T47D (cell line): ENCODE measurements at regions not wholly inside any gene's neighbourhood (a gene's known extent, or its start where the extent isn't known, plus 50 kb on each side); places are given as distances from the start of the nearest gene placed in this dataset.

Experiments used
- DNase-seq, 2 experiments: peaks; one replicate each; pipeline versions ENCODE4 v3.0.0 to v3.0.0-alpha.2; 2011 to 2012; ENCODE audit warnings: low read depth in 1 of 2, low spot score in 1 of 2
- JUND ChIP-seq: IDR thresholded peaks from 2 replicates; pipeline ENCODE4 v1.6.1; 2012; ENCODE audit warnings: low read depth
- in situ Hi-C: cut with HindIII; loops from 2 replicates; pipeline ENCODE4 v1.10.0; 2016; ENCODE audit warnings: low sequenced_read_pairs, low pct_unique_long_range_greater_than_20kb

DNA sequence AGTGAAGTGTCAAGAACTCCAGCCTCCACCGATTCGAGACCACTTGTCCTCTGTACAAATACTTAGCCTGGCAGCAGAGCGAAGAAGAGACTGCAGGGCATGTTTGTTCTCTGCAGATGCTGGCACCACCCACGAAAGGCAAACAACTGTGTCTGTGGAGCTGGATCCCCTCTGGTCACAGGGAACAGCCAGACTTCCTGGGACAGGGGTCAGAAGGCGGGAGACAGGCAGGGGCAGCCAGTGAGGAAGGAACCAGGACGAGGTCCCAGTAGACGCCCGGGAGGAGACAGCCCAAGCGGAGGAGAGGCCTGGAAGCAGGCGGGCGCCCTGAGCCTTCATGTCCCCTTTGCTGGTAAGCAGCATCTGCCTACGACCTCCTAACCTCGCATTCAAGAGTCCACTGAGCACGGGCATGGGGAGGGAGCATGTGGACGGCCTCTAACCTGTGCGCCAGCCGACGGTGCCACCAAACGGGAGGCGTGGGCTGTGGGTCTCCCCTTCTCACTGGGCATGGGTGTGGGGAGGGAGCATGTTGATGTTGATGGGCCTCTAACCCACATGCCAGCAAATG is 265.5 kb downstream of the DLL1 start:
- TF ChIP-seq JUND: no peak
- peak in 1 of 2 experiments; percentile 49 for DNase-seq
- in situ Hi-C loops: no loop called here

DNA sequence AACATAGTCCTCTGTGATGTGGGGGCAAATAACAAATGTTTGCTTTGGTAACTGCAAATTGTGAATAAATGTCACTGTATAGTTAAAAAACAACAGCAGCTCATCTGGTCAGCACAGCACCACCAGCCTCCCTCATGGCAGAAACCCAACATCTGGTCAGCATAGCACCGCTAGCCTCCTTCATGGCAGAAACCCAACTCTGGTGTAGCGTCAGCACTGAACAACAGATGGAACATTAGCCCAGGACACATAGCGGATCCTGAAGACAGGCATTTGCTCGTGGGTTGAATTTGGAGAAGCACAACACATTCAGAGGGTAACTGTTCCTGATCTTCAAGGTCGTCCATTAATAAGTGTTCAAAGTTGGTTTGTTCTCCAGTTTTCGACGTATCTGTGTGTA is 265.9 kb downstream of the DLL1 start:
- DNase-seq: peak in 1 of 2 experiments; percentile 47
- in situ Hi-C loops: no loop called here
- no peak for TF ChIP-seq JUND

DNA sequence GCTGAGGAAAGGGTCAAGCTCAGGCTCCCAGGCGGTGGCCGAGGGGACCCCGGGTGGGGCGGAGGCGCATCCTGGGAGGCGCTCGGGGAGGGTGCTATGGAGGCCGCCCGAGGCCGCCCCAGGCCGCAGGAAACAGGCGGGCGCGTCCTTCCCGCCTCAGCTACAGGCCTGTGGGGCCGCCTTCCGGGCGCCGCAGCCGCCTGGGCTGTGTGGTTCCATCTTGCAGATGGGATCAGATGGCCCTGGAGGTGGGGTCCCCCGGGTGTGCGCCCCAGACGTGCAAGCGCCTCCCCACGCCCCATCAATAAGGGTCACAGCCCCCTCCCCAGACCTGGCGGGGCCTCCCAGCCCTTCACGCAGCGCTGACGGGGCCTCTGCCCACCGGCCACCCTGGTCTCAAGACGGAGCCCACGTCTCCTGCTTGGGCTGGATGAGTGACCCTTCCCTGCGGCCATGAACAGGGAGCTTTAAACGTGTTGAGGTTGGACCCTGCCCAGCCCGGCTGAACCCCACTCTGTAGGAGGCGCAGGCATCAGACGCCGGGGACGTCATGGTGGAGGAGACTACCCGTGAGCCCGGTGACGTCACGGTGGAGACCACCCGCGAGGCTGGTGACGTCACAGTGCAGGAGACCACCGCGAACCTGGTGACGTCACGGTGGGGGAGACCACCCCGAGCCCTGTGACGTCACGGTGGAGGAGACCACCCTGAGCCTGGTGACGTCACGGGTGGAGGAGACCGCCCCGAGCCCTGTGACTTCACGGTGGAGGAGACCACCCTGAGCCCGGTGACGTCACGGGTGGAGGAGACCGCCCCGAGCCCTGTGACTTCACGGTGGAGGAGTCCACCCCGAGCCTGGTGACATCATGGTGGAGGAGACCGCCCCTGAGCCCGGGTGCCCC is 267.0 kb downstream of the DLL1 start:
- in situ Hi-C loops: no loop called here
- TF ChIP-seq JUND: no peak

DNA sequence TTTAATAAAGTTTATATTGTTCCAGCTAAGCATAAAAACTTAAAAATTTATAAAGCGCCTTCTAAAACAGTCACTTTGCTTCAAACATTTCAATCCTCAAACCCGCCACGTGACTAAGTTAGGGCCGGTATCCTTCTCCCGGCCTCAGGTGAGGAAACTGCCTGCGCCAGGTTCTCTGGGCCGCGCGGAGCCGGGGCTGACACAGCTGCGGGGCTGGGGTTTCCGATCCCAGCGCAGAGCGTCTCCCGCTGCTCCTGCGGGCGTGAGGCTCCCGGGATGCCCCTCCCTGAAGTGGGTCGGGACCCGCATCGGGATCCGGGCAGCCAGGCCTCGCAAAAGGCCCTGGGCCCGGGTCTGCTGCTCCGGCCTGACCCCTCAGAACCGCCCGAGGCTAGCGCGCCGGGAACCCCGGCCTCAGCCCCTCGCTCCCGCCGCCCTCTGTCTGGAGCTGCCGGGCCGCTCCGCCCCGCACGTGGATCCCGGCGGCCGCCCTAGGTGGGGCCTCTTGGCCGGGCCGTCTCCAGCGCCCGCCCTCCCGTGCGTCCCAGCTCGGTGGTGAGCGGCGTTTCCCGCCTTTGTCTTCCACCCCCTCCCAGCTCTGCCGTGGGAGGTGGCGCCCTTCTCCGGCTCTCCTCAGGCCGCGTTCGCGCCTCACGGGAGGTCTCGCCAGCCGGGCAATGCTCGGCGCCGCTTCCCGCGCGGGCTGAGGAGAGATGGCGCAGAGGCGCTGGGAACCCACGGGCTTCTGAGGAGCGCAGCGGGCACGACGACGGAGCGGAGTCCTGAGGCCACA is 267.9 kb downstream of the DLL1 start:
- DNase-seq: no peak
- no peak for TF ChIP-seq JUND
- in situ Hi-C loops: no loop called here

More for the DNA sequence above, 267.0 kb downstream of the DLL1 start:
- no peak for DNase-seq

DNA sequence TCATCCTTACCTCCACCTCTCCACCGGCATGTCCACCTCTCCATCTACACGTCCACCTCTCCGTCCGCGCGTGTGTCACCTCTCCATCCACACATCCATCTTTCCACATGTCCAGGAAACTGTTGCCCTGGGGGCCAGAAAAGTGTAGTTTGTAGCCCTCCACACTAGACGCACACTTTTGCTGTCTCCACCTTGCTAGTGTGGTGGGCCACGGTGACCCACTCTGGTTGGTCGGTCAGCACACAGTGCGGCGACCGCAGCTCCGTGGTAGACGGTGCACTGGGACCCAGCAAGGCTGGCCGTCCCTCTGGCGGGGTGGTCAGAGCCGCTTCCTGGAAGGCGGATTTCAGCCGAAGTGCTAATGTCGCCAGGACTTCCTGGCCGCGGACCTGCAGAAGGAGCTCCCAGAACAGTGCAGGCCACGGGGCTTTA is 268.6 kb downstream of the DLL1 start:
- in situ Hi-C loops: no loop called here
- no peak for TF ChIP-seq JUND
- no peak for DNase-seq

DNA sequence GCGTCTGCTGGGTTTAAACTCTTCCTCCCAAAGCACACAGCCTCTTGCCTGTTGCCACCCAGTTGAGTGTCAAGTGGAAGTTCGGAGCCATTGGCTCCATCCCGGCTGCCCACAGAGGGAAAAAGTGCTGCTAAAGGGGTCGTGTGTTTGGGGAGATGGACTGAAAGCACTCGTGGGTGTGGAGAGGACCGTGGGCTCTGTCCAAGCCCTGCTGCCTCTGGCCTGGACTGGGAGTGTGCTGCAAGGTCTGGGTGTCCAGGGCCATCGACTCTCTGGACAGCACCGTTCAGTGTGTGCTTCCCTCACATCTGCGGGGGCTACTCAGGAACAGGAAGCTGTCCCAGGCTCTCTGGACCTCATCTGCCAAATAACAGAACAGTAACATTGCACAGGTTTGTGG is 269.3 kb downstream of the DLL1 start:
- in situ Hi-C loops: no loop called here
- DNase-seq: no peak
- TF ChIP-seq JUND: no peak

DNA sequence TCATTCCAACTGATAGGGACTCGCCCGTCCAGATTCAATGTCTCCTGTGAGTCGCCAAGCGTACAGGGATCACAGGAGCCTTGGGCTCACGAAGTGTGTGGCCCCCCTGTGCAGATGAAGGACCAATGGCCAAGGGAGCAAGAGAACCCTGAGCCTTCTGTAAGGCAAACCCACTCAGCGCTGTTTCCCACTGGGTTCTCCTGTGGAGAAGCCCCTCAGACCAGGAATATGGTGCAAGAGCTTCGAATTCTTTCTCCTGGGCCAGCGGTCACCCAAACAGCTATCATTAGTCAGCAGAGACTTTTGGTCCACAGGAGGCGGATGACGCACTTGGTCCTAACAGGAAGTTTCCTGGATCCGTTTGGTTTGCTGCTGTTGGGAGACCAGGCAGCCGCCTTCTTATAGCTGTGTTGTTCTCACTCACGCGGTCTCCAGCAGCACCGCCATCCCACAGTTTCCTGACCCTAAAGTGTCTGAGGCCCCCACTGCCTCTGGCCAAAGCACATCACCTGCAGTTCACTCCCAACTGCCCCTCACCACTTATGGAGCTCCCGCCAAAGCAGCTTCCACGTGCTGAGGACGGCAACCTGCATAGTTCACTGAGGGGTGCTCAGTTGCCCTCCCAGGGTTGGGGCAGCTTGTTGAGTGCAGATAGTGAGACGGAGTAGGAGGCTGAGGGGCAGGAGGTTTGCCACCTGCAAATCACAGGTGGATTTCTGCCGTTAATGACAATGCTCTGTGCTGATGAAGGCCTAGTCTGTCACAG is 268.6 kb downstream of the ERMARD start:
- TF ChIP-seq JUND: no peak
- in situ Hi-C loops: no loop called here
- DNase-seq: no peak

DNA sequence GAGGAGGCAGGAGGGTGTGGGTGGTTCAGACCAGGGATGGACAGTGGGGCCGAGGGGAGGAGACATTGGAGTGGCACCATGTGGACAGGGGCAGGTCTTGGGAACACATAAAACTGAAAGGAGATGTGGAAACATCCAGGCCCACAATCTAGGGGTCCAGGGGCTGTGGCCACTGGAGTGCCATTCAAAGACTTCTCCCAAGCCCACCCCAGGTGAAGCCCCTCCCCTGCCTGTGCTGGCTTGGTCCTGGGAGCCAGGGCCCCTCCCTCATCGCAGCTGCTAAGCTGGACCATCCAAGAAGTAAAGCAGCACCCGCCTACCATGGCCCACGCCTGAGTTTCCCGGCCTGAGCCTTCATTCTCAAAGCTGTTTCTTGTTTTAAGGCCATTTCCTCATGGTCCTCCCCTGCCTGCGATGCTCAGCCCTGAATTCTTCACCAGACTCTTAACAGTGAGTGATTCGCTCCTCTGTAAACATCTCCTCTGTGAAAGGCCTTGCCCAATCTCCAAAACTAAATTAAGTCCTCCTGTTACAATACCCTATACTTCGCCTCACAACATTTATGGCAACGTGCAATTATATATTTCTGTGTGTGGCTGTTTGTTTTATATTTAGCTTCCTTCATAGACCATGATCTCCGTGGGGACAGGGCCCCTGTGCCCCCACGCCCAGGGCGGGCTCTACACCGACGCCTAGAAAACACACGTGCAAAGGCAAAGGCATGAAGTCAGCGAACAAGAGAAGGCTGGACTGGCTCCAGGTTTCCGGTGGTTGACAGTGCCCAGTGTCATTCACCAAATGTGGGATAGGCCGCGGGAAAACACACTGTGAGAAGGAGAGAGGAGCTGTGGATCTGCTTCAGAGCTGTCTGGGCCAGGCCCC is 267.8 kb downstream of the ERMARD start:
- DNase-seq: no peak
- in situ Hi-C loops: no loop called here

DNA sequence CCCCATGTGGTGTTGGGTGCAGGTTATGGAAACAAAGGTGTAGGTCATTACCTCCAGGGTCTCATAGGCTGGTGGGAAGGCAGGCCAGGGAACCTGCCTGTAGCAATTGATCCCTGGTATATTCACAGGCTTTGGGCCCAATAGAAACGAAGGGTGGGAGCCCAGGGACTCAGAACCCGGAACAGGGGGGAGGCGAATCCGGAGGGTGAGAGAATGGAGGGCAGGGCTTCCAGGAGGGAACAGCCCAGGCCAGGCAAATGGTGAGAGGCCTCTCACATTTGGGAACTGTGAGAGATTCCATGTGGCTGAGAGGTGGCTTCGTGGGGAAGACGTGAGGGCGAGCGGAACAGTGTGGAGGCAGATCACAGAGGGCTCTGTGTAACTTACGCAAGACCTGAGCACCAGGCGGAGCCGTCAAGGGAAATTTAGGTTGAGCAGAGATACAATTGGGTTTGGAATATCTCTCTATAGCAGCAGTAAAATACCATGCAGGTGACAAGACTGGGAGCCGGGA is 267.1 kb downstream of the ERMARD start:
- in situ Hi-C loops: no loop called here
- TF ChIP-seq JUND: no peak
- DNase-seq: no peak

More for the DNA sequence above, 267.8 kb downstream of the ERMARD start:
- no peak for TF ChIP-seq JUND

DNA sequence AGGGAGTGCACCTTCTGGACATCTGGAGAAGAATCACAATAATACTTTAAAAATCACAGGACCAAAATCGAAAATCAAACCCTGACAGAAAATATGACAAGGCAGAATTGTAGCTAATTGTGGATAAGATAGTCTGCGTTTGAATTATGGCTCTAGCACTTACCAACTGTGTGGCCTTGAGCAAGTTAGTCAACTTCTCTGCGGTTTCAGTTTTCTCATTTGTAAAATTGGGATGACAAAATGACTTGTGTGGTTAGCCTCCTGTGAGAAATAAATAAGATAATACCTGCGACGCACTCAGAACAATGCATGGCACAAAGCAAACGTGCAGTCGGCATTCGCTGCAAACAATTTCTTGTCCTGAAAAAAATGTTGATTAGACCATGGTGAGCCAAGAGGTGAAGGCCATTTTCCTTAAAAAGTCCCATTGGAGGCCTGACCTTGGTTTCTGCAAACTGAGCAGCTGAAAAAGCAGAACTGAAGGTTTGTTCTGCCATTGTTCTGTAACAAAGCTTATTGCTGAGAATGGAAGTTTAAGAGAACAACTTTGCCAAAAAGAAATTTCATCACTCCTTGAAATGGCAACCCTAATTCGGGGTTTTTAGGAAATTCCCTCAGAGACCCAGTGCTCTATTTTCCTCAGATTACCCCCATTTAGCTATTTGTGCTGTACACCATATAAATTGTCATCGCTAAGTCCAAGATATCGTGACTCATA is 266.3 kb downstream of the ERMARD start:
- no peak for DNase-seq
- in situ Hi-C loops: no loop called here
- no peak for TF ChIP-seq JUND

DNA sequence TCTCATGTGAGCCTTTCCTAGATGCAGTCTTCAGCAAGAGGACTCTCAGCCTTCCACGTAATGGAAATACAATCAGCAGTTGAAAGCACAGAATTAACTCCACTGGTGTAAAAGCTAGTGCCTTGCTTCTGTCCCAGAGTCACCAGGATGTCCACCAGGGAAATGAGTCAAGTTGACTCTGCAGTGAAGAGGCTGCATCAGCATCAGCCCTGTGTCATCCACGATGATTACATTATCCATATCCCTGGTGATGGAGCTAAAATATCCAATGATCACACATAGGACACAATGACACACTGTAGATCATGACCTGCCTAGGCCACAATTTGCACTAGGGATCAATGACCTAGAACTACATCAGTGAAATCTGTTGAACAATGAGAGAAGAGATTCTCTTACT is 262.4 kb downstream of the ERMARD start:
- DNase-seq: no peak

More for the DNA sequence above, 262.4 kb downstream of the ERMARD start:
- in situ Hi-C loops: no loop called here
- no peak for TF ChIP-seq JUND
